Memory B cell (primary cell): ENCODE measurements at regions not wholly inside any gene's neighbourhood (a gene's known extent, or its start where the extent isn't known, plus 50 kb on each side); places are given as distances from the start of the nearest gene placed in this dataset.
"Not testable (repeated sequence)": the region's sequence is repeated elsewhere in the genome, so short reads cannot be mapped to it uniquely, and the experiment has no call there.

ENCODE experiments used
- ATAC-seq: fragments of 150-1000 bp; cut with Tn5 transposase; 2 replicates; pipeline ENCODE4 v1.10.0; 2021; ENCODE audit warnings: low read depth, mild to moderate bottlenecking, moderate library complexity
- DNase-seq, 2 donors: peaks; one replicate each; pipeline ENCODE4 v3.0.0; 2022; ENCODE audit warnings: low spot score in 2 of 2
- H3K27ac Mint-ChIP-seq: one replicate; pipeline ENCODE4 v1.8.0; 2022; ENCODE audit warnings: mild to moderate bottlenecking, moderate library complexity, mixed read lengths
- H3K27me3 Mint-ChIP-seq: one replicate; pipeline ENCODE4 v1.8.0; 2022; ENCODE audit warnings: mixed read lengths
- H3K36me3 Mint-ChIP-seq: one replicate; pipeline ENCODE4 v1.8.0; 2022; ENCODE audit warnings: mild to moderate bottlenecking, mixed read lengths
- H3K4me1 Mint-ChIP-seq: one replicate; pipeline ENCODE4 v1.8.0; 2022; ENCODE audit warnings: mixed read lengths
- H3K4me3 Mint-ChIP-seq: one replicate; pipeline ENCODE4 v1.8.0; 2022; ENCODE audit warnings: mild to moderate bottlenecking, moderate library complexity, mixed read lengths
- H3K9me3 Mint-ChIP-seq: one replicate; pipeline ENCODE4 v1.8.0; 2022; ENCODE audit warnings: mixed read lengths

GRCh38 chr13:37954597-37954996 is 85.0 kb upstream of the TRPC4 start:
- not testable (repeated sequence) for H3K4me1 Mint-ChIP-seq, H3K27me3 Mint-ChIP-seq, H3K4me3 Mint-ChIP-seq, ATAC-seq, DNase-seq, H3K27ac Mint-ChIP-seq, H3K36me3 Mint-ChIP-seq, H3K9me3 Mint-ChIP-seq

GRCh38 chr13:37954191-37954590 is 84.6 kb upstream of the TRPC4 start:
- H3K27me3 Mint-ChIP-seq, result no peaks in the 10 kb centered on the region
- H3K27ac Mint-ChIP-seq, result no peak overlapping the region
- H3K4me1 Mint-ChIP-seq, result no peaks in the 10 kb centered on the region
- no peak overlapping the region for H3K4me3 Mint-ChIP-seq
- no peaks in the 10 kb centered on the region for H3K36me3 Mint-ChIP-seq
- DNase-seq, result no peak
- no peak for ATAC-seq
- H3K9me3 Mint-ChIP-seq, result no peaks in the 10 kb centered on the region

DNA sequence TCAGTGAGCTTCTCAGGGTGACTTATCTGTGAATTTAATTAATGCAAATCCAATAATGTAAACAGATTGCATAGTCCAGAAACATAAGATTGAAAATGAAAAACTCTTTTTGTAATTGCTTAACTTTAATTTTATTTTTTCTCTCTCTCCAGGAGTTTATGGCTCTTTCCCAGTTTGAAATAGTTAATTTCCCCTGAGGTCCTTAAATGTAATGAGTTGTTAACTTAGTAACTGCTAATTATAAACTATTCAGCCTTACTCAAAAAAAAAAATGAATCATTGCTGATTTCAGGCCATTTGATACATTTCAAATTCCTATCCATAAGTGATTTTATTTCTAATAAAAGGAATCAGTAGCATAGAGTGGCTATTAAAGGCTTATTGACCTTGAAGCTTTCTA is 84.1 kb upstream of the TRPC4 start:
- H3K4me1 Mint-ChIP-seq, result no peaks in the 10 kb centered on the region
- H3K27me3 Mint-ChIP-seq, result no peaks in the 10 kb centered on the region
- no peaks in the 10 kb centered on the region for H3K9me3 Mint-ChIP-seq
- no peak overlapping the region for H3K27ac Mint-ChIP-seq
- H3K4me3 Mint-ChIP-seq, result no peak overlapping the region
- ATAC-seq (no peak), DNase-seq (no peak)
- no peaks in the 10 kb centered on the region for H3K36me3 Mint-ChIP-seq

GRCh38 chr13:37950016-37950415 is 80.4 kb upstream of the TRPC4 start:
- DNase-seq (no peak), ATAC-seq (no peak)
- Mint-ChIP-seq H3K27ac (no peak overlapping the region), H3K9me3 (no peaks in the 10 kb centered on the region), H3K27me3 (no peaks in the 10 kb centered on the region), H3K4me1 (no peaks in the 10 kb centered on the region), H3K4me3 (no peak overlapping the region), H3K36me3 (no peaks in the 10 kb centered on the region)

GRCh38 chr13:37947419-37948140 is 78.0 kb upstream of the TRPC4 start:
- Mint-ChIP-seq H3K4me3 (no peak overlapping the region), H3K9me3 (no peaks in the 10 kb centered on the region), H3K27me3 (no peaks in the 10 kb centered on the region), H3K27ac (no peak overlapping the region), H3K4me1 (no peaks in the 10 kb centered on the region), H3K36me3 (no peaks in the 10 kb centered on the region)
- no peak for DNase-seq
- no peak for ATAC-seq

- H3K9me3 Mint-ChIP-seq, result no peaks in the 10 kb centered on the region
- no peaks in the 10 kb centered on the region for H3K27me3 Mint-ChIP-seq
- no peaks in the 10 kb centered on the region for H3K4me1 Mint-ChIP-seq
- H3K27ac Mint-ChIP-seq, result no peak overlapping the region
- no peak for DNase-seq
- no peak for ATAC-seq
- no peaks in the 10 kb centered on the region for H3K36me3 Mint-ChIP-seq
- no peak overlapping the region for H3K4me3 Mint-ChIP-seq
Observed at GRCh38 chr13:37945651-37946575, 76.3 kb upstream of the TRPC4 start.

DNA sequence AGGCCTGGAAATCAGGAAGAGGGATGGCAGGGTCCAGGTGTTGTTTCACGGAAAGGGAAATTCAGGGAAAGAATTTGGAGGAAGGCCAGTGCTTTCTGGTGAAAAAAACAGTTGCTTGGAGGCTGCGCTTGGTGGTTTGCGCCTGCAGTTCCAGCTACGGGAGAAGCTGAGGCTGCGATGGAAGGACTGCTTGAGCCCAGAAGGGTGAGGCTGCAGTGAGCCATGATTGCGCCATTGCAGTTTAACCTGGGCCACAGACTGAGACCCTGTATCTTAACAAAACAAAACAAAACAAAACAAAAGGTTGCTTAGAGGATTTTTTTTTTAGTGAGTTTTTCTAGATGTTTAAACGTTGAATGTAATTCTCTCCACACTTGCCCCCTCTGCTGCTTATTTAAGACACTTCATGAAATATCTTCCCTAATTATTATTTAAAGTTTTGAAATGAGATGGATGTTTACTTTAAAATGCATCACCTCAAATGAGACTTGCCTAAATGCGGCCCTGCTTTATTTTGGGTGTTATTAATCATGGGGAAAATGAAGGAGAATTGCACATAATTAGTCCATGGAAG is 75.4 kb upstream of the TRPC4 start:
- H3K27me3 Mint-ChIP-seq, result no peaks in the 10 kb centered on the region
- no peaks in the 10 kb centered on the region for H3K36me3 Mint-ChIP-seq
- no peak overlapping the region for H3K27ac Mint-ChIP-seq
- no peak for DNase-seq
- H3K4me1 Mint-ChIP-seq, result no peaks in the 10 kb centered on the region
- H3K4me3 Mint-ChIP-seq, result no peak overlapping the region
- no peaks in the 10 kb centered on the region for H3K9me3 Mint-ChIP-seq
- ATAC-seq, result no peak

DNA sequence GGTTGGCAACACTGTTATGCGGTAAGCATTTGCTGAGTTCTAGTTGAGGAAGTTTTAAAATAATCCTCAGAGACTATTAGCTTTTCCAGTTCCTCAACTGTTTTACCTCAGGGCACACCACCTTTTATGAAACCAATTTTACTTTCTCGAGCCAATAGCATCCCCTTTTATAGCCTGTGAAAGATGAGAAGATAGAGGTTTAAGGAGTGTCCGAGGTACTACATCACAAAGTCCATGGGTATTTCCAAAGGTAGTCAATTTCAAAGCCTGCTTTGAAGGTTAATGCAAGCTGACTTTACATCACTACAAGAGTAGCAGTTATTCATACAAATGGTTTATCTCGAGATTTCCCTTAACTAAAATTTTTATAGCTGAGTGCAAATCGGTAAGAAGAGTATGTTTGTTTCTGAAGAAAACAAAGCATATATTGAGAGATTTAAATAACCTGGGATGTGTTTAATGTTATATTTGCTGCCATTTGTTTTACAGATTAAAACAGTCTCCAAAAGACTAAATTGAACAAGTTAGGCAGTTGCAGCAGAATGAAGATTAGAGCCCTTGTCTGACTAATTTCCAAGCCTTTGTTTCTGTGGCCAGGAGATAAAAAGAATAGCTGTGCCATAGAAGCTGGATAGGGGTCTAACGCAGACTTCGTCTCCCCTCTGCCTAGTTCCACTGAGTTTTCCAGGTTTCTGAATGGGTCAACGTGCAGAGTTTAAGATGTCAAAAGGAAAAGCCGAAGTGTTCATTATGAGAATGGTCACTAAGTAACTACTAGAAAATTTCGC is 74.7 kb upstream of the TRPC4 start:
- Mint-ChIP-seq H3K9me3 (no peaks in the 10 kb centered on the region), H3K4me3 (no peak overlapping the region), H3K4me1 (no peaks in the 10 kb centered on the region), H3K36me3 (no peaks in the 10 kb centered on the region), H3K27ac (no peak overlapping the region), H3K27me3 (no peaks in the 10 kb centered on the region)
- DNase-seq (no peak), ATAC-seq (no peak)

GRCh38 chr13:37942929-37943328 is 73.4 kb upstream of the TRPC4 start:
- no peak overlapping the region for H3K27ac Mint-ChIP-seq
- H3K4me1 Mint-ChIP-seq, result no peaks in the 10 kb centered on the region
- no peak overlapping the region for H3K4me3 Mint-ChIP-seq
- no peak for DNase-seq
- no peaks in the 10 kb centered on the region for H3K36me3 Mint-ChIP-seq
- ATAC-seq, result no peak
- H3K27me3 Mint-ChIP-seq, result no peaks in the 10 kb centered on the region
- H3K9me3 Mint-ChIP-seq, result no peaks in the 10 kb centered on the region

- DNase-seq, result no peak
- no peak overlapping the region for H3K4me3 Mint-ChIP-seq
- H3K36me3 Mint-ChIP-seq, result no peaks in the 10 kb centered on the region
- H3K9me3 Mint-ChIP-seq, result no peaks in the 10 kb centered on the region
- ATAC-seq, result no peak
- H3K27ac Mint-ChIP-seq, result no peak overlapping the region
- H3K27me3 Mint-ChIP-seq, result peaks cover 2% of the 10 kb centered on the region
- H3K4me1 Mint-ChIP-seq, result no peaks in the 10 kb centered on the region
Observed at GRCh38 chr13:37934339-37935191, 65.0 kb upstream of the TRPC4 start.

DNA sequence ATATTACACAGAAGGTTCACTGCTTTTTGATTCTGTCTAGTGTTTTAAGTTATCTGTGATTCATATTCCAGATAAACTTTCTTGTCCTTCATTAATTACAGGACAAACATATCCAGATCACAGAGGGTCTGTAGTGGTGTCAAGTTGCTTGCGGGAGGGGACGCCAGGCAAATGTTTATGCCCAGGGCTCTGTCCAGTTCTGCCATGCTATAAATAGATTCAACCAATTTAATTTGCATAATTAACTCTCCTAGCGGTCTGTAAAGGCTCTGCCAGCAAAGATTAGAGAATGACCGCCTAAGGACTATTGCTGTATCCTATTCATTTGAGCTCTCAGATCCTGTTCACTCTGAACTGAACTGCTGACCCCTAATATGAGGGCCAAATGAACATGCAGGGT is 59.7 kb upstream of the TRPC4 start:
- no peak for DNase-seq

DNA sequence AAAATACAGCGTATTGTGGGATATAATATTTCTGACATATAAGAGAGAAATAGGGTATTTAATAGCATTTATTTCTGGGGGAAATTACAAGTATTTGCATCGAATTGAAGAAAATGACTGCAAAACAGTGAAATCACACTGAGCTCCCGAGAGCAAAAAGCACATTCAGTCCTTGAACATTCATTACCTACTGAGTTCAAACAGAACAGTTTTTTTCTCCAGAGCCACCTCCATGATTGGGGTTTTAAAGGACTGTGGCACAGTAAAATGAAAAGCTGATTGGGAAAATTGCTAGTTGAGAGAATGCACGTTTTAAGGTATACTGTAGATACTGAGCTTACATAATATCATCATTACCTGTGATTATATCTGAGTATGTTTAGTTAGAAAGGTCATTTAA is 58.0 kb upstream of the TRPC4 start:
- DNase-seq (no peak), ATAC-seq (no peak)
- Mint-ChIP-seq H3K27me3 (no peaks in the 10 kb centered on the region), H3K9me3 (no peaks in the 10 kb centered on the region), H3K4me1 (no peaks in the 10 kb centered on the region), H3K27ac (no peak overlapping the region), H3K4me3 (no peak overlapping the region), H3K36me3 (no peaks in the 10 kb centered on the region)

More for the DNA sequence above, 59.7 kb upstream of the TRPC4 start:
- H3K4me3 Mint-ChIP-seq, result no peak overlapping the region
- H3K27me3 Mint-ChIP-seq, result no peaks in the 10 kb centered on the region
- H3K36me3 Mint-ChIP-seq, result no peaks in the 10 kb centered on the region
- H3K27ac Mint-ChIP-seq, result no peak overlapping the region
- no peak for ATAC-seq
- H3K9me3 Mint-ChIP-seq, result no peaks in the 10 kb centered on the region
- H3K4me1 Mint-ChIP-seq, result no peaks in the 10 kb centered on the region

GRCh38 chr13:37925878-37926473 is 56.4 kb upstream of the TRPC4 start:
- H3K4me3 Mint-ChIP-seq, result no peak overlapping the region

More at GRCh38 chr13:37925878-37926473, 56.4 kb upstream of the TRPC4 start:
- H3K9me3 Mint-ChIP-seq, result no peaks in the 10 kb centered on the region
- no peaks in the 10 kb centered on the region for H3K36me3 Mint-ChIP-seq
- H3K27ac Mint-ChIP-seq, result no peak overlapping the region
- DNase-seq, result no peak
- no peak for ATAC-seq
- H3K27me3 Mint-ChIP-seq, result no peaks in the 10 kb centered on the region
- no peaks in the 10 kb centered on the region for H3K4me1 Mint-ChIP-seq
